NCI-H69 (cell line): ENCODE measurements at regions not wholly inside any gene's neighbourhood (a gene's known extent, or its start where the extent isn't known, plus 50 kb on each side); places are given as distances from the start of the nearest gene placed in this dataset.

Experiments
- DNase-seq: peaks from one replicate; lab custom pipeline; 2025; lab: John Stamatoyannopoulos, UW

GRCh38 chr6:6376845-6377244 lies 56.4 kb upstream of the F13A1 start:
- DNase-seq, result no peak

GRCh38 chr6:6377621-6378020 lies 57.2 kb upstream of the F13A1 start:
- no peak for DNase-seq

- peak; percentile 18 for DNase-seq
Measured at GRCh38 chr6:6379573-6379972, 59.1 kb upstream of the F13A1 start.

GRCh38 chr6:6384520-6384919 lies 64.1 kb upstream of the F13A1 start:
- DNase-seq, result no peak

- no peak for DNase-seq
Measured at GRCh38 chr6:6386010-6386409, 65.5 kb upstream of the F13A1 start.

GRCh38 chr6:6390849-6391602 lies 70.6 kb upstream of the F13A1 start:
- no peak for DNase-seq

- no peak for DNase-seq
Measured at GRCh38 chr6:6392214-6393068, 72.0 kb upstream of the F13A1 start.

- DNase-seq, result no peak
Measured at GRCh38 chr6:6393069-6393529, 72.6 kb upstream of the F13A1 start.

- DNase-seq, result no peak
Measured at GRCh38 chr6:6395581-6396197, 75.2 kb upstream of the F13A1 start.

GRCh38 chr6:6397842-6398241 lies 77.4 kb upstream of the F13A1 start:
- no peak for DNase-seq

GRCh38 chr6:6399568-6399967 lies 79.1 kb upstream of the F13A1 start:
- no peak for DNase-seq

- no peak for DNase-seq
Measured at GRCh38 chr6:6401401-6401800, 80.9 kb upstream of the F13A1 start.

GRCh38 chr6:6402006-6402405 lies 81.5 kb upstream of the F13A1 start:
- no peak for DNase-seq

GRCh38 chr6:6402591-6402990 lies 82.1 kb upstream of the F13A1 start:
- DNase-seq, result no peak

- DNase-seq, result no peak
Measured at GRCh38 chr6:6405031-6405430, 84.6 kb upstream of the F13A1 start.

- DNase-seq, result no peak
Measured at GRCh38 chr6:6405997-6406714, 85.7 kb upstream of the F13A1 start.

GRCh38 chr6:6406715-6407070 lies 86.2 kb upstream of the F13A1 start:
- no peak for DNase-seq

GRCh38 chr6:6407071-6407741 lies 86.7 kb upstream of the F13A1 start:
- no peak for DNase-seq

- no peak for DNase-seq
Measured at GRCh38 chr6:6409397-6410030, 89.1 kb upstream of the F13A1 start.

- no peak for DNase-seq
Measured at GRCh38 chr6:6411115-6411514, 90.7 kb upstream of the F13A1 start.

- DNase-seq, result no peak
Measured at GRCh38 chr6:6412221-6412620, 91.8 kb upstream of the F13A1 start.
